H9 (cell line): ENCODE measurements at regions not wholly inside any gene's neighbourhood (a gene's known extent, or its start where the extent isn't known, plus 50 kb on each side); places are given as distances from the start of the nearest gene placed in this dataset.

ENCODE experiments used
- DNase-seq: peaks from one replicate; pipeline ENCODE4 v3.0.0-alpha.2; 2017
- H2AFZ ChIP-seq: one replicate; pipeline ENCODE4 v1.6.1; 2013; ENCODE audit warnings: mild to moderate bottlenecking, low read length, control low read depth, moderate library complexity
- H2AK5ac ChIP-seq: 2 replicates; pipeline ENCODE4 v1.6.1; 2013; ENCODE audit warnings: low read length, control low read depth, mixed read lengths; ENCODE audit not compliant: insufficient read length
- H2BK120ac ChIP-seq: one replicate; pipeline ENCODE4 v1.6.1; 2013; ENCODE audit warnings: low read depth, mild to moderate bottlenecking, low read length, control low read depth, inconsistent platforms; ENCODE audit not compliant: poor library complexity, severe bottlenecking
- H2BK12ac ChIP-seq: 2 replicates; pipeline ENCODE4 v1.6.1; 2013; ENCODE audit warnings: low read length, control low read depth, mixed read lengths, low read depth; ENCODE audit not compliant: insufficient read length
- H2BK15ac ChIP-seq: 2 replicates; pipeline ENCODE4 v1.6.1; 2013; ENCODE audit warnings: low read depth, low read length, control low read depth
- H2BK20ac ChIP-seq: one replicate; pipeline ENCODE4 v1.6.1; 2013; ENCODE audit warnings: low read depth, mild to moderate bottlenecking, low read length, control low read depth, inconsistent platforms; ENCODE audit not compliant: poor library complexity, severe bottlenecking
- H2BK5ac ChIP-seq: 2 replicates; pipeline ENCODE4 v1.6.1; 2013; ENCODE audit warnings: low read length, control low read depth, mixed read lengths; ENCODE audit not compliant: insufficient read length
- H3K14ac ChIP-seq: 2 replicates; pipeline ENCODE4 v1.6.1; 2013; ENCODE audit warnings: low read length, control low read depth; ENCODE audit not compliant: insufficient read depth
- H3K18ac ChIP-seq: 2 replicates; pipeline ENCODE4 v1.6.1; 2013; ENCODE audit warnings: low read depth, mild to moderate bottlenecking, mixed read lengths, low read length, control low read depth; ENCODE audit not compliant: insufficient read length
- H3K23ac ChIP-seq: 2 replicates; pipeline ENCODE4 v1.6.1; 2013; ENCODE audit warnings: low read length, control low read depth, mixed read lengths, low read depth; ENCODE audit not compliant: insufficient read length
- H3K23me2 ChIP-seq: 2 replicates; pipeline ENCODE4 v1.6.1; 2013; ENCODE audit warnings: low read depth, mild to moderate bottlenecking, mixed read lengths, low read length, control low read depth; ENCODE audit not compliant: insufficient read length, poor library complexity, severe bottlenecking
- H3K27ac ChIP-seq: 2 replicates; pipeline ENCODE4 v1.5.1; 2013; ENCODE audit warnings: low read length, control low read depth, mixed read lengths, low read depth; ENCODE audit not compliant: insufficient read length
- H3K27me3 ChIP-seq: 2 replicates; pipeline ENCODE4 v1.6.1; 2013; ENCODE audit warnings: low read length, control low read depth, inconsistent platforms; ENCODE audit not compliant: insufficient read depth
- H3K4ac ChIP-seq: 2 replicates; pipeline ENCODE4 v1.6.1; 2013; ENCODE audit warnings: low read depth, mild to moderate bottlenecking, control low read depth, inconsistent platforms, low read length, moderate library complexity
- H3K4me1 ChIP-seq: 2 replicates; pipeline ENCODE4 v1.6.1; 2013; ENCODE audit warnings: low read length, control low read depth, inconsistent platforms; ENCODE audit not compliant: insufficient read depth
- H3K4me2 ChIP-seq: 2 replicates; pipeline ENCODE4 v1.6.1; 2013; ENCODE audit warnings: low read length, control low read depth, mixed read lengths; ENCODE audit not compliant: insufficient read length, insufficient read depth
- H3K56ac ChIP-seq: 2 replicates; pipeline ENCODE4 v1.6.1; 2013; ENCODE audit warnings: low read depth, mild to moderate bottlenecking, mixed read lengths, low read length, control low read depth; ENCODE audit not compliant: insufficient read length
- H3K79me1 ChIP-seq: 2 replicates; pipeline ENCODE4 v1.6.1; 2013; ENCODE audit warnings: low read depth, mild to moderate bottlenecking, moderate library complexity, low read length, control low read depth, inconsistent platforms; ENCODE audit not compliant: insufficient read depth, poor library complexity, severe bottlenecking
- H3K79me2 ChIP-seq: 2 replicates; pipeline ENCODE4 v1.6.1; 2013; ENCODE audit warnings: low read length, control low read depth, inconsistent platforms; ENCODE audit not compliant: insufficient read depth
- H3K9ac ChIP-seq: 2 replicates; pipeline ENCODE4 v1.6.1; 2013; ENCODE audit warnings: low read length, control low read depth, mixed read lengths; ENCODE audit not compliant: insufficient read length; ENCODE audit errors: extremely low read depth
- H3K9me3 ChIP-seq: one replicate; pipeline ENCODE4 v1.6.1; 2013; ENCODE audit warnings: low read depth, low read length, inconsistent platforms; ENCODE audit not compliant: control insufficient read depth
- H3T11ph ChIP-seq: one replicate; pipeline ENCODE4 v1.6.1; 2013; ENCODE audit warnings: mild to moderate bottlenecking, low read length, control low read depth, inconsistent platforms
- H4K20me1 ChIP-seq: one replicate; pipeline ENCODE4 v1.6.1; 2013; ENCODE audit not compliant: control insufficient read depth, insufficient read length, insufficient read depth
- H4K5ac ChIP-seq: 2 replicates; pipeline ENCODE4 v1.6.1; 2013; ENCODE audit warnings: low read depth, mild to moderate bottlenecking, mixed read lengths, low read length, control low read depth; ENCODE audit not compliant: insufficient read length
- H4K8ac ChIP-seq: replicated peaks from 2 replicates; pipeline ENCODE4 v1.6.1; 2013; ENCODE audit warnings: low read length, control low read depth, mixed read lengths, low read depth; ENCODE audit not compliant: insufficient read length
- H4K91ac ChIP-seq: 2 replicates; pipeline ENCODE4 v1.6.1; 2013; ENCODE audit warnings: low read depth, mild to moderate bottlenecking, moderate library complexity, mixed read lengths, low read length, control low read depth; ENCODE audit not compliant: insufficient read length
- H3K27ac Mint-ChIP-seq, 3 experiments: 2 replicates in 2 of 3; 3 replicates in 1 of 3; pipeline ENCODE4 v1.8.0; 2020 to 2021; ENCODE audit warnings: mixed read lengths in 3 of 3, mild to moderate bottlenecking in 1 of 3, moderate library complexity in 1 of 3
- H3K27me3 Mint-ChIP-seq: 2 replicates; pipeline ENCODE4 v1.8.0; 2021; ENCODE audit warnings: low read depth, mild to moderate bottlenecking, moderate library complexity, mixed read lengths
- H3K36me3 Mint-ChIP-seq, 3 experiments: 2 replicates in 2 of 3; 3 replicates in 1 of 3; pipeline ENCODE4 v1.8.0; 2020 to 2021; ENCODE audit warnings: low read depth in 3 of 3, mixed read lengths in 3 of 3; ENCODE audit not compliant: insufficient read depth in 1 of 3
- H3K4me1 Mint-ChIP-seq, 2 experiments: 2 replicates each; pipeline ENCODE4 v1.8.0; 2020; ENCODE audit warnings: mixed read lengths in 2 of 2
- H3K4me3 Mint-ChIP-seq, 2 experiments: 2 replicates in 1 of 2; 3 replicates in 1 of 2; pipeline ENCODE4 v1.8.0; 2020 to 2021; ENCODE audit warnings: mild to moderate bottlenecking in 2 of 2, mixed read lengths in 2 of 2, moderate library complexity in 1 of 2
- H3K9me3 Mint-ChIP-seq, 2 experiments: 2 replicates in 1 of 2; 3 replicates in 1 of 2; pipeline ENCODE4 v1.8.0; 2020; ENCODE audit warnings: mild to moderate bottlenecking in 2 of 2, mixed read lengths in 2 of 2, moderate library complexity in 1 of 2
- CTCF ChIP-seq: fragments of 200-600 bp; sonication (generic); conservative IDR thresholded peaks from 3 replicates; pipeline ENCODE4 v1.8.0; 2021; ENCODE audit warnings: antibody characterized with exemption, mild to moderate bottlenecking
- WGBS: extraction: QIAGEN DNeasy Blood & Tissue Kit; methylation state at CpG from one replicate; pipeline ENCODE4 v1.1.7; 2013; ENCODE audit warnings: missing lambda C conversion rate, low lambda C conversion rate, mixed read lengths; ENCODE audit not compliant: insufficient read length; ENCODE audit errors: extremely low coverage; 5-methylcytosine and 5-hydroxymethylcytosine counted together

- Histone ChIP-seq H3K79me1 (no peaks in the 10 kb centered on the region), H3K23me2 (no peaks in the 10 kb centered on the region), H3K27ac (no peak overlapping the region), H4K5ac (no peak overlapping the region), H2BK5ac (no peak overlapping the region), H3K9ac (no peak overlapping the region), H3K4me2 (no peak overlapping the region), H2BK15ac (no peak overlapping the region), H2BK120ac (no peak overlapping the region), H3K9me3 (no peaks in the 10 kb centered on the region), H4K8ac (no peak overlapping the region), H3K4ac (no peak overlapping the region), H3K14ac (no peak overlapping the region), H3K4me1 (no peaks in the 10 kb centered on the region), H4K91ac (no peak overlapping the region), H4K20me1 (no peaks in the 10 kb centered on the region), H3T11ph (no peak overlapping the region), H3K27me3 (no peaks in the 10 kb centered on the region), H2AK5ac (no peak overlapping the region), H3K23ac (no peak overlapping the region), H3K18ac (no peak overlapping the region), H3K56ac (no peak overlapping the region), H2BK12ac (no peak overlapping the region), H2AFZ (no peak overlapping the region), H2BK20ac (no peak overlapping the region), H3K79me2 (no peaks in the 10 kb centered on the region)
- Mint-ChIP-seq H3K36me3 (peaks cover 0 to 4% (median 0%) of the 10 kb centered on the region in 3 experiments; a peak in 1 of 7 replicates), H3K4me1 (no peaks in the 10 kb centered on the region), H3K27ac (no peak overlapping the region), H3K9me3 (peaks cover 0 to 5% of the 10 kb centered on the region in 2 experiments; a peak in 3 of 5 replicates), H3K27me3 (no peaks in the 10 kb centered on the region), H3K4me3 (no peak overlapping the region)
- DNase-seq = no peak
- WGBS = no CpG with 5 or more reads among the region's 4 CpGs
- no peak for TF ChIP-seq CTCF
These were observed 622.6 kb upstream of the CELF2 start for GRCh38 chr10:10394933-10395658.
